Stimulated activated CD8-positive, alpha-beta memory T cell treated with anti-CD3 and anti-CD28 coated beads, Interleukin-7, amount 100 ng/mL, for 1 hour (primary cell): ENCODE measurements at regions not wholly inside any gene's neighbourhood (a gene's known extent, or its start where the extent isn't known, plus 50 kb on each side); places are given as distances from the start of the nearest gene placed in this dataset.
"Not testable (repeated sequence)": the region's sequence is repeated elsewhere in the genome, so short reads cannot be mapped to it uniquely, and the experiment has no call there.

Source experiments
- DNase-seq, 2 donors: peaks; one replicate each; pipeline ENCODE4 v3.0.0-alpha.2; 2020; ENCODE audit warnings: low read depth in 2 of 2

- DNase-seq, result no peak
These were observed 145.2 kb upstream of the PFKP start for GRCh38 chr10:2921956-2922680.

- no peak for DNase-seq
These were observed 146.7 kb upstream of the PFKP start for GRCh38 chr10:2920637-2921036.

GRCh38 chr10:2920168-2920567, 147.2 kb upstream of the PFKP start:
- DNase-seq, result no peak

GRCh38 chr10:2919016-2919415, 148.3 kb upstream of the PFKP start:
- DNase-seq, result no peak

- DNase-seq, result no peak
These were observed 148.9 kb upstream of the PFKP start for GRCh38 chr10:2918489-2918888.

- DNase-seq, result no peak
These were observed 149.4 kb upstream of the PFKP start for GRCh38 chr10:2917926-2918325.

- DNase-seq, result no peak
These were observed 151.9 kb upstream of the PFKP start for GRCh38 chr10:2915412-2915811.

GRCh38 chr10:2914741-2915140, 152.6 kb upstream of the PFKP start:
- DNase-seq, result no peak

- DNase-seq, result no peak
These were observed 153.9 kb upstream of the PFKP start for GRCh38 chr10:2913474-2913873.

GRCh38 chr10:2910656-2911055, 156.7 kb upstream of the PFKP start:
- no peak for DNase-seq

- no peak for DNase-seq
These were observed 157.4 kb upstream of the PFKP start for GRCh38 chr10:2909921-2910320.

- DNase-seq, result no peak
These were observed 158.3 kb upstream of the PFKP start for GRCh38 chr10:2908851-2909630.

- no peak for DNase-seq
These were observed 160.4 kb upstream of the PFKP start for GRCh38 chr10:2906974-2907373.

- no peak for DNase-seq
These were observed 161.5 kb upstream of the PFKP start for GRCh38 chr10:2905851-2906250.

GRCh38 chr10:2900530-2900929, 166.8 kb upstream of the PFKP start:
- DNase-seq, result no peak

GRCh38 chr10:2899246-2899951, 167.9 kb upstream of the PFKP start:
- no peak for DNase-seq

- DNase-seq, result no peak
These were observed 168.9 kb upstream of the PFKP start for GRCh38 chr10:2898509-2898860.

- DNase-seq, result no peak
These were observed 169.5 kb upstream of the PFKP start for GRCh38 chr10:2897619-2898508.

GRCh38 chr10:2896334-2896733, 171.0 kb upstream of the PFKP start:
- DNase-seq, result not testable (repeated sequence)

- DNase-seq, result no peak
These were observed 171.7 kb upstream of the PFKP start for GRCh38 chr10:2895594-2896196.

- DNase-seq, result no peak
These were observed 173.4 kb upstream of the PFKP start for GRCh38 chr10:2893991-2894390.
